BJ (cell line): ENCODE measurements at regions not wholly inside any gene's neighbourhood (a gene's known extent, or its start where the extent isn't known, plus 50 kb on each side); places are given as distances from the start of the nearest gene placed in this dataset.

ENCODE experiments used
- CTCF ChIA-PET: fragments of 350-600 bp; formaldehyde crosslinking; extraction: SDS; loops from one replicate; lab custom pipeline; 2021; ENCODE audit warnings: antibody characterized with exemption, inconsistent platforms; lab: Yijun Ruan, JAX
- POLR2A ChIA-PET: fragments of 300-600 bp; sonication (Branson Sonifier 250); formaldehyde crosslinking; extraction: SDS; loops from one replicate; lab custom pipeline; 2021; ENCODE audit warnings: antibody characterized with exemption; lab: Charles Lee
- DNase-seq: peaks from one replicate; pipeline ENCODE4 v3.0.0-alpha.2; 2011; ENCODE audit warnings: low read depth
- H3K27me3 ChIP-seq: 2 replicates; pipeline ENCODE4 v1.6.0; 2011; ENCODE audit warnings: low read length; ENCODE audit not compliant: control insufficient read depth, insufficient read depth
- H3K36me3 ChIP-seq: 2 replicates; pipeline ENCODE4 v1.5.1; 2011; ENCODE audit warnings: low read length; ENCODE audit not compliant: control insufficient read depth, insufficient read depth
- H3K4me3 ChIP-seq: 2 replicates; pipeline ENCODE4 v1.5.1; 2011; ENCODE audit warnings: low read depth, mild to moderate bottlenecking, control low read depth, low read length
- CTCF ChIP-seq: IDR thresholded peaks from 2 replicates; pipeline ENCODE4 v1.5.1; 2011; ENCODE audit warnings: low read depth, mild to moderate bottlenecking, control low read depth, inconsistent platforms, low read length, moderate library complexity; ENCODE audit not compliant: insufficient read depth

- ChIA-PET POLR2A (no interaction called here), CTCF (no interaction called here)
- H3K27me3 ChIP-seq = no peaks in the 10 kb centered on the region
- H3K4me3 ChIP-seq = no peak overlapping the region
- no peaks in the 10 kb centered on the region for H3K36me3 ChIP-seq
- DNase-seq = no peak
- TF ChIP-seq CTCF = no peak
Measured at GRCh38 chr14:22002860-22003284, 329.3 kb upstream of the OR4E1 start.

DNA sequence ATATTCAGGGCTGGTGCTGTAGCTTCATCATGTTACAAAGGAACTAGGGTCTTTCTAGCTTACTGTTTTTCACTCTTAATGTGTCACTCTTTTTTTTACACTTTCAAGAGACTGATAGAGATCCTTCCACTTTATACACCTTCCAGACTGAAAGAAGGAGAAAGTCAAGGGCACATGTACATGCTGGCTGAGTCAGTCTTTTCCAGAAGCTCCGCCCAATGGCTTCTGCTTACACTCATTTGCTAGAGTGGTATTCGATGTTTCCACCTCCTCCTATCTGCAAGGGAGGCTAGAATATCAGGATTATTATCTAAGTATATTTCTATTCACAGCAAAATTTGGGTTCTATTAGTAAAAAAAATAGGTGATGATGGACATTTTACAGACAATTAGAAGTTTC, 325.8 kb upstream of the OR4E1 start:
- no peaks in the 10 kb centered on the region for H3K36me3 ChIP-seq
- no peak for DNase-seq
- H3K27me3 ChIP-seq = no peaks in the 10 kb centered on the region
- POLR2A ChIA-PET = no interaction called here
- CTCF ChIA-PET = interaction anchor here (1.3 kb wide), 1 partner anchor 20 kb away, joined by 4 read pairs; no protein-coding TSS in a partner anchor
- no peak overlapping the region for H3K4me3 ChIP-seq
- TF ChIP-seq CTCF = no peak

DNA sequence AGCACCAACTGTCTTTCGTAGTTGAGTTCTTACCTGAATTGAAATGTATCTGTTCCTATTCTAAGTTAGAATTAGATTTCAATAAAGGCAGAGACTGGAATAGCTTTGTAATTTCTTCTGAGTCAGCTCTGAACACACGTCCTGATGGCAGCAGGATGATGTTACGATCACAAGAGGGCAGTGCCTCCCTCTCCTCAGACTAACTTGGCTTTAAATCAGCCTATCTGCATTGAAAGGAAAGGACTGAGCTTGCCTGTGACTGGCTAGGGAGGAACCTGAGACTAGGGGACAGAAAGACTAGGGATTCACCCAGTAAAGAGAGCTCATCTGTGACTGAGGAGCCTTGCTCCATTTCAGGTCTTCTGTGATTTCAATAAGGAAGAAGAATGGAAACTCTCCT, 323.7 kb upstream of the OR4E1 start:
- no peaks in the 10 kb centered on the region for H3K27me3 ChIP-seq
- ChIA-PET POLR2A (no interaction called here), CTCF (interaction anchor here (0.7 kb wide), 1 partner anchor 20 kb away, joined by 3 read pairs; no protein-coding TSS in a partner anchor)
- no peak overlapping the region for H3K4me3 ChIP-seq
- no peak for TF ChIP-seq CTCF
- H3K36me3 ChIP-seq = no peaks in the 10 kb centered on the region
- DNase-seq = no peak

DNA sequence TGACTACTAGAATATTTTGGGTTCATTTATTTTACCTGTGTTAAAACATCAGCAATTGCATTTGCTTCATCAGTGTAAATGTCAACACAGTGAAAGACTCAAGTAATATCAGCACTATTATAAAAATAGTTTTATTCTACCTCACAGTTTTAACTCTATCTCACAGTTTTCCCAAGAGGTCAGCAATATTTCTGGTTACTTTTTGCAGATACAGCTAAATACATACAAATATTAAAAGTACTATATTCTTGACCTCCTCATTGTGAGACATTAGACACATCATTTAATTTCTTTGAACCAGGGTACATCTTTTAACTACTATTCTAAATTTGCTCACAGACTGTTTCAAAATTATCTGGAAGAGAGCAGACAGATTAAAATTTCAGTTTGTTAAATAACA, 321.7 kb upstream of the OR4E1 start:
- TF ChIP-seq CTCF = no peak
- ChIA-PET CTCF (no interaction called here), POLR2A (no interaction called here)
- Histone ChIP-seq H3K36me3 (no peaks in the 10 kb centered on the region), H3K4me3 (no peak overlapping the region), H3K27me3 (no peaks in the 10 kb centered on the region)
- no peak for DNase-seq

GRCh38 chr14:21993837-21994236, 320.2 kb upstream of the OR4E1 start:
- no peaks in the 10 kb centered on the region for H3K27me3 ChIP-seq
- no peak overlapping the region for H3K4me3 ChIP-seq
- no peak for DNase-seq
- CTCF ChIA-PET = interaction anchor here (0.8 kb wide), 1 partner anchor 15 kb away, joined by 3 read pairs; no protein-coding TSS in a partner anchor
- no peak for TF ChIP-seq CTCF
- H3K36me3 ChIP-seq = no peaks in the 10 kb centered on the region
- POLR2A ChIA-PET = no interaction called here
